Stimulated activated CD4-positive, alpha-beta T cell treated with anti-CD3 and anti-CD28 coated beads, Interleukin-15, amount 100 ng/mL, for 24 hours (primary cell): ENCODE measurements at regions not wholly inside any gene's neighbourhood (a gene's known extent, or its start where the extent isn't known, plus 50 kb on each side); places are given as distances from the start of the nearest gene placed in this dataset.
"Not testable (repeated sequence)": the region's sequence is repeated elsewhere in the genome, so short reads cannot be mapped to it uniquely, and the experiment has no call there.

Experiments
- DNase-seq: peaks from one replicate; pipeline ENCODE4 v3.0.0-alpha.2; 2020

- DNase-seq: no peak
Measured at GRCh38 chr7:89773611-89774010, 380.7 kb upstream of the STEAP1 start.

GRCh38 chr7:89775459-89775858, 378.8 kb upstream of the STEAP1 start:
- DNase-seq: no peak

DNA sequence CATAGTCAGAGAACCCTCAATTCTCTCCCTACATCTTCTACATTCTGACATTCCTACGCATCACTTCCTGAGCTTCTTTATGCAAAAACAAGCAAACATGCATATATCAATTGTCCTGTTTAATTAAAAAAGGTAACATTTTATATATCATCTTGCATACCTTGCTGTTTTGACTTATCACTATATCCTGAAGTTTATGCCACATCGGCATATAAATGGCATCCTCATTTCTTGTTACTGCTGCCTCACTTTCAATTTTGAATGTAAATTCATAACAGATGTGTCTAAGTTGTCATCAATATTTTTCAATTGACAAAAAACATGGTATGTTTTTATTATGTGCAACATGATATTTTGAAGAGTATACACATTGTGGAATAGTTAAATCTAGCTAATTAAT, 377.3 kb upstream of the STEAP1 start:
- DNase-seq: no peak

GRCh38 chr7:89777499-89777898, 376.8 kb upstream of the STEAP1 start:
- DNase-seq: no peak

DNA sequence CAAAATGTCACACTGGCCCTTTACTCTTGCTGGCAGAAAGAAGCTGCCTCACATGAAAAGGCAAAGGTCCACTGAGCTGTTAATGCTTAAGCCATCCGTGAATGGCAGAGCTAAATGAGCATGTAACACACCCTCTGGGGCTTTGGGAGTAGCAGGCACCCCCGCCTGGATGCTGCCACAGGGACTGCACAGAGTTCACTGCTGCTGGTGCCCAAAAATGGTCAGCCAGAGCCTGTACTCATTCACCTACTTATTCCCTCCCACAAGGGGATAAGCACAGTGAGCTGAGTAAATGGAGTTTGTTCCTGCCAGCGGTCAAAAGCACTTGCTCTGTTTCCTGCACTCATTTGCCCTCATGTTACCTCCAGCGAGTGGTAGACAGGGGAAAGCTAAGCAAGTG, 374.0 kb upstream of the STEAP1 start:
- no peak for DNase-seq

- no peak for DNase-seq
Measured at GRCh38 chr7:89796481-89796880, 357.8 kb upstream of the STEAP1 start.

DNA sequence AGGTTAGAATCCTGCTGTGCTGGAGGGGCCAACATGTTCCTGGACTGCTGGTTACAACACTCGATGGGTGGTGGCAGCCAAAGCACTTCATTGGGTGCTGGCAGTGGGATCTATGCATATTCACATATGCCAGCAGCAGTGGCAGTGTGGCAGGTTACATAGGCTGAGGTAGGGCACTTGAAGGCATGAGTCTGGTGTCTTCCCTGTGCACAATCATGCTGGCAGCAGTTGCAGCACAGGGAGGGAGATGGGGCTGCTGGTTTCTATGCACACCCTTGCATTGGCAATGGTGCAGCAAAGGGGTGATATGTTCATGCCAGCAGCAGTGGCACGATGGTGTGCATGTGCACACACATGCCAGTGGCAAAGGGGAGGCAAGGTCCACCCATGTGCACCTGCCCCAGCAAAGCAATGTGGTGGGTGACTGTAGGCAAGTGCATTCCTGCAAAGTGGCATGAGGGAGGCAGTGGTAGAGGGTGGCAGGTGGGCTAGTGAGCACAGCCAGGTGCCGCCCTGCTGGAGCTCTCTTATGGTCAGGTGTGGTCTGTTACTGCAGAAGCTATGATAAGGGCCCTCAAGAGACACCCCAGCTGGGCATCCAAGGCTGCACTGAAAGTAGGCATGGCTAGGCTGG, 356.2 kb upstream of the STEAP1 start:
- no peak for DNase-seq

DNA sequence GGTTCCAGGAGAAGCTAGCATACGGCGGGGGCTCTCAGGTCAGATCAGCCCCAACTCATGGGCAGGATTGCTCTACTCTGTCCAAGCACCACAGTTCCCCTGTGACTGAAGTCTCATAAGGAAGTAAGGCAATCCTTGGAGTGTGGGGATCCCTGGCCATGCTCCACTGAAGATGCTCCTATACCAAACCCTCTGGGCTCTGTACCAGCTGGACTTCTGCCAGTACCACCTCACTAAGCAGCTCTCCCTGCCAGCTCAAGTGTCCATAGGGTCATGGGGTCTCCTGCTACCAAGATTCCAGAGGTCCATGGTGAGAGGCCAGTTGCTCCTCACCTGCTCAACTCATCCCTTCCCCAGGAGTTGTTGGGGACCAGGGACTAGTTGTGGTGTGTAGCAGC, 355.7 kb upstream of the STEAP1 start:
- no peak for DNase-seq

GRCh38 chr7:89800761-89801160, 353.5 kb upstream of the STEAP1 start:
- no peak for DNase-seq

DNA sequence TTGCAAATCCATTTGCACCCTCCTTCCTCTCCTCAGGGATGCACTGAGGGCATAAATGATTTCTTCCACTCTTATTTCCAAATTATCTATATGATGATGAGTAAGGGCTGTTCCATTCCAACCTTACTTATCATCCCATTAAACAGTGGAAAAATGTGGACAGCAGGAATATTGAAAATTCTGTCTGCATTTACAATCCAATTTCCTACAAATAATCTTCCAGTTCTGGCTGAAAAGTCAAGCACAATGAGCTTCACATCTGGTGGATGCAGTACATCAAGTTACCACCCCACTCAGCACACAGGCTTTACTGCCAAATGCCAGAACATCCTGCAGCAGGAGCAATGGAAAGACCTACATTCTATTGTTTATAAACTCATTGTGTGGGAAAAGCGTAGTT, 345.0 kb upstream of the STEAP1 start:
- DNase-seq: no peak

DNA sequence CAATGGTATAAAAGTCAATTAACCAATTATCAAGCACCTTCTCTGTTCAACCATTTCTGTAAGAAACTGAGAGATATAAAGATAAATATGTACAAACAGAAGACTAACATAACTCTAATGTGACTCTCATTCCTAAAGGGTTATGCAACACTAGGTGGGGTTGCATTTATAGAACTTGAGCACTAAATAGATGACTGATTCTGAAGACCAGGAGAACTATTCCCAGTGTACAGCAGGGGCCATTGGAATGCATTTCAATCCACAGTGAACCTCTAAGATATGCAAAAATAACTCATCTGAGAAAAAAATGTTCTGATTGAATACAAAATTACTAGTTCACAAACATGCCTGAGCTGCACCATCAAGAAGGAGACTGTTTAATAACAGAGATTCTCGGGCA, 341.2 kb upstream of the STEAP1 start:
- DNase-seq: no peak

DNA sequence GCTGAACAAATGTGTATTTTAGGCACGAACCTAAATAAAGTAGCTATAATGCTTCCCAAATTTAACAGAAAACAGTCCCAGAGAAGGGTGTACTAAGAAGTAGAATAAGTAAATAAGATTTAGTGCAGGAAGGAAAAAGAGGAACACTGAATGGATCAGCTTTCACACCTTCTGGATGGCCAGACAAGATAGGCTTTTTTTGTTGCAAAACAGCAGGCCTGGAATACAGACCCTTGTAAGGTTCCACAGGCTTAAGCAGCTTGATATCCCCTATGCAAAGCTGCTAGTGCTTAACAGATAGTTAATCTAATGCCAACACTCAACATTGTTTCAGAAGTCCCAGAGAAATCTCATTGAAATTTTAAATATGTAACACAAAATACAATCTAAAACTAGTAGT, 328.1 kb upstream of the STEAP1 start:
- DNase-seq: no peak

- DNase-seq: no peak
Measured at GRCh38 chr7:89826557-89826956, 327.7 kb upstream of the STEAP1 start.

DNA sequence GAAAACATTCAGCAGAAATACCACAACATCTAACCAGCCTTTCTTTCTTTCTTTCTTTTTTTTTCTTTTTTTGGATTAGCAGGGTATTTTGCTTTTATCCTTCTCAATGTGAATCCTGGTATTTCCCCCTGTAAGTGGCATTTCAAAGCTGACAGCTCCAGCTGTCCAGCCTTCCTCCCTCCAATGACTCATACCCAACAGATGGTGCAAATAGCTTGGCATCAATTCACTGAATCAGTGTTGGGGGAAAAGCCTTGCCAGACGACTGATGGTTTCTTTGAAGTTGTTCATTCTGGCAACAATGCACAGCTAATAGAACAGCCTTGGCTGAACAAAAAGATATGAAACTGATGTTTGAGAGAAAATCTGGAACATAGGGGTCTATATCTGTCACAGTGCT, 316.8 kb upstream of the STEAP1 start:
- DNase-seq: no peak

- DNase-seq: no peak
Measured at GRCh38 chr7:89839329-89839728, 314.9 kb upstream of the STEAP1 start.

GRCh38 chr7:89845952-89846351, 308.3 kb upstream of the STEAP1 start:
- DNase-seq: no peak

DNA sequence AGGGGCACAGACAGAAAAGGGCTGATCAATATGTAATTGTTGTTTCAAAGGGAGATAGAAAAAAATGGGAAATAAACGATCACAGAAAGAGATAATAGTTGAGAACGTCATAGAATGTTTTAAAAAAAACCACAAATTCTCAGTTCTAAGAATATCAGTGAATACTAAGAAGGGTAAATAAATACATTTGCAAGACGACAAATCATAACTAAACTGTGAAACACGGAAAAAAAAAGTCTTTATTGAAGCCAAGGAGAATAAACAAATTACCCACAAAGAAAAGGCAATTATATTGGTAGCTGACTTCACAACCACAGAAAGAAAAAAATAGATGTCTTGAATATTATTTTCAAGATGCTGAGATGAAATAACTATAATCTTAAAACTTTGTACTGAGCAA, 305.2 kb upstream of the STEAP1 start:
- DNase-seq: no peak

- not testable (repeated sequence) for DNase-seq
Measured at GRCh38 chr7:89857053-89857452, 297.2 kb upstream of the STEAP1 start.

DNA sequence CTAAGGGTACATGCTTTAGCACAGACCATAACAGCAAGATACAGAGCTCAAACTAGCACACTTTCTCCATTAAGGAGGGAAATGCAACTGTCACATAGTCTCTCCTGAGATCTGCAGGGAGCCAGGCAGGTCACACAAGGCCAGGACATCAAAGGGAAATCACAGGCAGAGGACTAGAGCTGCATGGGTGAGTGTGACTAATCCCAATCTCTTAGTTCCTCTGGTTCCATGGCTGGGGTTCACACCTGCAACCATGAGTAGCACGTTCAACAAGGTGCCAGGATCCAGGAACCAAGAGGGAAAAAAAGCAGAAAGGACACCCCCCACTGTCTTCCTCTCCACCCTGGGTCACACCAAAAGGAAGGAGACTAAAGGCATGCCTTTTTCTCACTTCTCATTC, 296.5 kb upstream of the STEAP1 start:
- DNase-seq: no peak

- no peak for DNase-seq
Measured at GRCh38 chr7:89887489-89887888, 266.8 kb upstream of the STEAP1 start.

DNA sequence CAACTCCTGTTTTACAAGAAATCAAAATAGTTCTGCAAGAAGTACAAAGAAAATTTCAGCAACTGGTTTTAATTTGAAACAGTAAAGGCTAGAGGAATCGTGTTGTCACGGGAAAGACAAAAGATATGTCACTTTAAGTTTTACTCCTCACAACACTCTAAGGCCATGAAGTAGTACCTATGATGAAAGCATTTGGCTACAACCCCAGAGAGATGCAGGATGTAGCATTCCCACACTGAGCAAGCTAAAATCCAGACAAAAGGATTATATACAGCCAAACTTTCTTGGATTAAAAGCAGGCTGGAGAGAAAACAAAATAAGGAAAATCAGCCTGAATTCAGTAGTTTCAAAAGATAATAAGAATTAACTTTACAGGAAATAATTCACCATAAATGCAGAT, 245.5 kb upstream of the STEAP1 start:
- DNase-seq: no peak

DNA sequence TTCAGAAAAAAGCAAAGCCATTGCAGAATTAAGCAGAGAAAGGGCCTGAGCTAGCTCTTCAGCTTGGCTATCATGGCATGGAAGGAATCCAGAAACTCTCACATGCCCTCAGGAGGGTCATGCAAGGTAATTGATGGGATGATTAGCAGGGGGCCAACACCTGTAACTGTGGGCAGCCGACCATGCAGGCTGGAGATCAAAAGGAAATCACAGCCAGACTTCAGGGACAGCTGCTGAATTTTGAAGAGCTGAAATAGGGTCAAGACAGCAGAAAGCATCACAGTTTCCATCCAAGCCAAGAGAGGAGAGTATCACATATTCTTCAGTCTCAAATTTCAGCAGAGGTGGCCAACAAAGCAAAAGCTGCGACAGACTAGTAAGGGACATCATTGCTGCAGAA, 239.6 kb upstream of the STEAP1 start:
- no peak for DNase-seq

DNA sequence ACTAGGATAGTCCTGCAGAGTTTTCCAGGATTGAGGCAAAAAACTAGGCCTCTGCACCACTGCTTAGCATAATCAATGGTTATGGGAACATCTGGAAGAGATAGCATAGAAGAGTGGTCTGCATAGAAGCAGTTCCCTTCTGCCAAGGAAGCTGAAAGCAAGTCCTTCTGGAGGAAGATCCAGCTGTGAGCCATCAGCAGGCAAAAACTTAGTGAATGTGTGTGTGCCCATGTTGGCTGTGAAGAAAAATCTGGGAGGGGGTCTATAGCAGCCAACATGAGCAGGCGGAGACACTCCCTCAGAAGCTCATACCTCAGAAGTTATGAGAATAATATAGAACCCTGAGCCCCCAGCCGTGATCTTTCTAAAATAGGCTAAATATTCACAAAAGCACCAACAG, 228.1 kb upstream of the STEAP1 start:
- DNase-seq: no peak

DNA sequence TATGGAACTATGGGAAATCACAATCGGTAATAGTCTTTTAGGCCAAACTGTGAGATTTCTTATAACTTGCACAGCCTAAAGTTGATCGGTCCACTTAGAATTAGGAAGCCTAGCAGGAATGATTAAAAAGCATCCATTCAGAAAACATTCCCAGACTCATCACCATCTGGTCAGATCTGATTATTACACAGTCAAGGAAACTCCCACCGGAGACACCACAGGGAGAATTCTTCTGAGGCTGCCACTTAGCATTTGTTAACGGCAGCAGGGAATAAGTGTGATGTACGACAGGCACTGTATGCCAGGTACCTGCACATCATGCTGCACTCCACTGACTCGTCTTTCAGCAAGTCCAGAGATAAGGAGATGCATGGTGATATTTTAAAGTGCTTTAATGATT, 227.6 kb upstream of the STEAP1 start:
- DNase-seq: no peak

DNA sequence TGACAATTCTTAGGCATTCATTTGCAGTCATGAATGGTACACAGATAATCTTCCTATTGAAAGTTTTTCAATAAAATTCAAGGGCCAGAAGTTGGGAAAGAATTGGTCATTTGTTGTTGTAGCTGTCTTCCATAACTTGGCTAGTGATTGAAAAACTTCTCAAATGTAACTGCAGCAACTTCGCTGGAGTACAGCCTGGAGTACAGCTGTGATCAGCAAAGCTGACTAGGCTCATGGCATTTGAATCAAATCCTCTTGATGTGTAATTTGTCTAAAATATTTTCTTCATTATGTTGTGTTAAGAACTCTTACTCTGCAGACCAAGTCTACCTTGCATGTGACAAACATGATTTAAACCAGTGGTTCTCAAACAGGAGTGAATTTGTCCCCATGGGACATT, 226.5 kb upstream of the STEAP1 start:
- no peak for DNase-seq

GRCh38 chr7:89928451-89928850, 225.8 kb upstream of the STEAP1 start:
- no peak for DNase-seq
